AML-193 (cell line): ENCODE measurements at regions not wholly inside any gene's neighbourhood (a gene's known extent, or its start where the extent isn't known, plus 50 kb on each side); places are given as distances from the start of the nearest gene placed in this dataset.
"Not testable (repeated sequence)": the region's sequence is repeated elsewhere in the genome, so short reads cannot be mapped to it uniquely, and the experiment has no call there.

Source experiments
- DNase-seq, 2 experiments: peaks; one replicate each; lab custom pipeline; 2025; lab: John Stamatoyannopoulos, UW

DNA sequence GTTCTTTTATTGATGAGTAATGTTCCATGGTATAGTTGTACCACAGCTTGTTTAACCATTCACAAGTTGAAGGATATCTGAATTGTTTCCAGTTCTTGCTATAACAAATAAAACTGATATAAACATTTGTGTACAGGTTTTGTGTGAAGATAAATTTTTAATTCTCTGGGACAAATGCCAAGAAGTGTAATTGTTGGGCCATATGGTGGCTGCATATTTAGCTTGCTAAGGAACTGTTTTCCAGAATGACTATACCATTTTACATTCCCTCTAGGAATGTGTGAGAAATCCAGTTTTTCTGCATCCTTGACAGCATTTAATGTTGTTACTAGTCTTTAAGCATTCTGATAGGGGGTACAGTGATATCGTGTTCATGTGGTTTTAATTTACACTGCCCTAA, 368.5 kb downstream of the KIF2B start:
- no peak for DNase-seq

GRCh38 chr17:54194268-54194667, 371.5 kb downstream of the KIF2B start:
- no peak for DNase-seq

GRCh38 chr17:54196751-54197150, 374.0 kb downstream of the KIF2B start:
- DNase-seq: no peak

GRCh38 chr17:54201380-54201779, 378.7 kb downstream of the KIF2B start:
- not testable (repeated sequence) for DNase-seq

- no peak for DNase-seq
Observed at GRCh38 chr17:54220829-54221228, 398.1 kb downstream of the KIF2B start.

DNA sequence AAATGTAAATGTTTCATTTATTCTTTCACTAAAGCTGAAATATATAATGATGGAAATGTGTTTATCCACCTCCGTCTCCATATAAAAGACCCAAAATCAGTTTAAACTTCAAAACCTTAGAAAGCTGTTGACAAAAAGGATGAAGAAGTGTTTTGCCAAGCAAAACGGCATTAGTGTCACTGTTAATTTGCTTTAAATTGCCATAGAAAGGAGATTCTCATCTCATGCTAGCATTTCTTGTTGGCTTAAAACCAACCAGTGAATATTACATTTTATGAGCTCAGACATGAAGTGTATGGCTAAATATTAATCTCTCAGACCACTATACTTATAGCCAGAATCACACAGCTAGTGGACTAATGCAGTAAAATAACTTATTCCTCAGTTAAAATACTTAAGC, 398.8 kb downstream of the KIF2B start:
- DNase-seq: no peak

GRCh38 chr17:54235571-54235970, 412.8 kb downstream of the KIF2B start:
- DNase-seq: no peak

GRCh38 chr17:54237911-54238515, 415.3 kb downstream of the KIF2B start:
- no peak for DNase-seq

- DNase-seq: no peak
Observed at GRCh38 chr17:54239291-54239690, 416.6 kb downstream of the KIF2B start.

GRCh38 chr17:54255696-54256095, 433.0 kb downstream of the KIF2B start:
- DNase-seq: no peak

DNA sequence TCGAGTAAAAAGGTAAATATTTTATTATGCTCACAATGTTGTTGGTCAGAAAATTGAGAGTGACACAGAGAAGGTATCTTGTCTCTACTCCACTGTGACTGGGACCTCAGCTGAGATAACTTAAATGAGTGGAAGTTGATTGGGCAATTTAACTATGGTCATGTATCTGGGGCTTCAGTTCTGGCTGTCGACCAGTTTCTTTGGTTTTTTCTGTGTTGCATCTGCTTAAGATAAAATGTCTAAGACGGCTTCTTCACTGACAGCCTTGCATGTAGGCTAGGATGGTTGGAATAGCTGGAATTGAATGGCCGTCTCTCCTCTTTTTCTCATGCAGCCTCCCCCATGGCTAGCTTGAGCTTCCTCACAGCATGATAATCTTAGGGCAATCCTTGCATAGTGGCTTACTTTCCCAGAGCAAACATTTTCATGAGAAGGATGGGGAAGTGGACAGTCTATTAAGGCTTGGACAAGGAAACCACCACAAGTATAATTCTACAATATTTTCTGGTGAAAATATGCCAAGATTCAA, 433.7 kb downstream of the KIF2B start:
- DNase-seq: no peak

DNA sequence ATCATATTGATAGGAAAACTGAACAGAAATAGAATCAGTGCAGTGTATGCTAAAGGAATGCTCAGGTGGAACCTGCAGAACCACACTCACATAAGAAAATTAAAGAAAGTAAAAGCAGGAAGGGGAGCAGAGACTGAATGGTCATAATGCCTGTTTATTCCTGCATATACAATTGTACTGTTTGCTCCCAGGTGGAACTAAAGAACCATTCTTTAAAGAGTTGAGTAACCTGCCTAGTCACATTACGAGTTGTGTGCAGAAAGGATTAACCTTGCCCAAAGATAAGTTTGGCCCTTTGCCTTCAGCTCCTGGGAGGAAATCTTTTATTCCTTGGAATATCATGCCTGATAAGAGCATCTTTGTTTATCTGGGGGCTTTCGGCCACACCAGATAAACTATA, 434.7 kb downstream of the KIF2B start:
- no peak for DNase-seq

DNA sequence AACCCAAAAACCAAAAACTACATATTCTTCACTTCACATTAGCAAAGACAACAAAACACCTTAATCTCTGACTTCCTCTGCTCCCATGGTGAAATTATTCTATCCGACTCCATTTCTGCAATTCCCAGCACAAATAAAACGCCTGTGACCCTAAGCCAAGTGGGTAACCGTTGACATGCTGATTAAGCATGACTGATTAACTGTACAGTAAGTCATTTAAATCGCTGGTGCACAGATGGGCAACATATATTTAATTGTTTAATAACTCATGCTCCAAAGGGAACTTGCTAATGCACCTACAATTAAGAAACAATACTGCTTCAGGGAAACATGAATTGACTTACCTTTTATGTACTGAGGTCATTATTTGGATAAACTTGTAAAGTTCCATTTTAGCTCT, 436.7 kb downstream of the KIF2B start:
- no peak for DNase-seq

DNA sequence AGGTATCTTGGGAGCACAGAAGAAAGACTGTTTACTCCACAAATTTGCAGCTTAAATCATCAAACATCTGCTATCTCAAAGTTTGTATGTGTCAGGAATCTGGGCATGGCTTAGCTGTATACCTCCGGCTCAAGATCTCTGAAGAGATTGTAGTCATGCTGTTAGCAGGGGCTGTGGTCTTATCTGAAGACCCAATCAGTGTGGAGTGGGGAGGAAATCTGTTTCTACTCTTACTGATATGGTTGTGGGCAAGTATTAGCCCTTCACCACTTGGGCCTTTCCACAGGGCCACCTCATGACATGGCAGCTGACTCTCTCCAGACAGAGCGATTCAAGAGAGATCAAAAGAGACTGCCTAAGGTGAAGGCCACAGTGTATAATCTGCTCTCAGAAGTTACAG, 438.7 kb downstream of the KIF2B start:
- no peak for DNase-seq

- no peak for DNase-seq
Observed at GRCh38 chr17:54269881-54270280, 447.2 kb downstream of the KIF2B start.

DNA sequence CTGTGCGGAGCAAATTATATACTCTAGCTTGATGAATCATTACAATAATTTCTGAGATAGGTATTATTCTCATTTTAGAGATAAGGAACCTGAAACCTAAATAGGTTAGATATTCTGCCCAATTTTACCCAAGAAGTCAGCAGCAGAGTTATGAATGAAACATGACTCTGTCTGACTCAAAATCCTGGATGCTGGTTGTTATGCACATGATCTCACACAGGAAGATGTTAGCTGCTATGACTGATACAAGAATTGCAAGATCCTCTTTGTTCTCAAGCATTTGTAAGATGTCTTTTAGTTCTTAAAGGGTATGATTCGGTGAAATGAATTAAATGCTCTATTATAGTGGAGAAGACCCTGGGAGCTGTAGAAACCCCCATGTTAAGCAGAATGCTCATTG, 447.8 kb downstream of the KIF2B start:
- no peak for DNase-seq

DNA sequence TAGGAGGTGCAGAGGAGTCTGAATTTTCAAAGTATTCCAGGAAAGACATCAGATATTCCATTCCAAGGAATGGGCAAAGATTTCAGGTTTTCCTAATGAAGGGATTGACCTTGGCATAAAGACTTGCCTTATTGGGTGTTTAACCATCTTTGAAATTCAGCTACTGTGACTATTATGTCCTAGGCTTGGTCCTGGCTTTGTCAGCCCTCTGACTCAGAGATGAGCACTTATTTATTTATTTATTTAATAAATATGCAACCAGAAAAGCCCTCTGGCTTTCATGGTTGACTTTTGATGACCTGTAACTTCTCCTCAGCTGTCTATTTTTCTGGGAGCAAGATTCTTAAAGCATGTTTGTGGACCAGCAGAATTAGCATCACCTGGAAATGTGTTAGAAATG, 455.1 kb downstream of the KIF2B start:
- DNase-seq: no peak

- DNase-seq: no peak
Observed at GRCh38 chr17:54280741-54281140, 458.0 kb downstream of the KIF2B start.

DNA sequence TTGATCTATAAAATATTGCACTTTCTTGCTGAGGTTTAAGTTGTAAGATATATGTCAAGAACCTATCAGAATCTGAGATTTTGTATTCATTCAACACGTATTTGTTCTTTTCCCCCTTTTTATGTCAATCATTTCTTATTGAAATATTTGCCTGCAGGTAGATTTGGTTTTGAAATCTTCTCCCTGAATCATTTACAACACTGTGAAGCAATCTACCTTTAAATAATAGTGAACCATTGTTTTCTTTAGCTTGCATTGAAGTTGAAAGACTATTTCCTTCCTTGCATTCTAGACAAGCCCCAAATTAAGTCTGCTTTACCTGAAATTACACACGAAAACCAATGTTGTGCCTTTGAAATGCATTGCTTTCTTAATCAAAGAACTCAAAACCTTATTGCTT, 460.2 kb downstream of the KIF2B start:
- no peak for DNase-seq

GRCh38 chr17:54307351-54307750, 484.6 kb downstream of the KIF2B start:
- DNase-seq: no peak

- no peak for DNase-seq
Observed at GRCh38 chr17:54324813-54325212, 502.1 kb downstream of the KIF2B start.

DNA sequence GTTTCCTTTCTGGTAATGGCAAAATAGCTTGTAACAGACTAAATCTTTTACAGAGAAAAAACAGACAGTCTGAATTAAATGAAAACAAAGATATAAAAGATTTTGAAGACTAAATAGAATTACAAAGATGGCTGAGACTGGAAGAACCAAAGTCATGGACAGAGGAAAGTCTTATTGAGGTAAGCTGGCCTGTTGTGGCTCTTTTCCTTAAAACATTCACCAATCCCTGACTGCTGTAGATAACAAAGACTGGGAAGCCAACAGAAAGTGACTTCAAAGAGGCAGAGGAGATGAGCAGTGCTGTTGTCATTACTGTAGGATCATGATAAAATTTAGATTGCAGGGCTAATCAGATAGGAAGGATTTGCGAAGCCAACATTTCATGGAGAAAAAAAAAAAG, 517.0 kb downstream of the KIF2B start:
- DNase-seq: no peak

- no peak for DNase-seq
Observed at GRCh38 chr17:54347495-54347894, 524.8 kb downstream of the KIF2B start.

DNA sequence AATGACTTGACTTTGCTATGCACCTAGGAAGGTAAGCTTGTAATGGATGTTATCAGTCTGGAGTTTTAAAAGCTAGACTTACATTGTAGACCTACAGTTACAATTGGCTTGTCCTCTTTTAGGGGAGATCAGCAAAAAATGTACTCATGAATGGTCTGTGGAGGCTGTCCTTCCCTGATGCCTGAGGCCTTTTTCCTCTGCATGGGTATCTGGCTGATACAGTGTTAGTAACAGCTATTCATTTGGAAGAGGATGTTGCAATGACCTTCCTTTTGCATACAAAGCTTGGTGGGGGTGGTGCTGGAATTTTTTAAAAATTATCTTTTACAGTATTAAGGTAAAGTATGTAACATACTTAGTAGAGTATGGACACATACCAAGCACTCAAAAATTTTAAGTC, 525.5 kb downstream of the KIF2B start:
- no peak for DNase-seq
